Neutrophil (primary cell): ENCODE measurements at regions not wholly inside any gene's neighbourhood (a gene's known extent, or its start where the extent isn't known, plus 50 kb on each side); places are given as distances from the start of the nearest gene placed in this dataset.

Experiments used
- H3K27ac ChIP-seq: fragments of 200-600 bp; sonication (generic); 2 replicates; pipeline ENCODE4 v1.5.1; 2016; ENCODE audit warnings: mild to moderate bottlenecking, moderate library complexity
- H3K27me3 ChIP-seq: fragments of 200-600 bp; sonication (generic); 2 replicates; pipeline ENCODE4 v1.6.0; 2016; ENCODE audit warnings: mild to moderate bottlenecking
- H3K36me3 ChIP-seq: fragments of 200-600 bp; sonication (generic); 2 replicates; pipeline ENCODE4 v1.5.1; 2017
- H3K4me1 ChIP-seq, 2 experiments: fragments of 200-600 bp in 1 of 2; sonication (generic) in 1 of 2; 1 replicate in 1 of 2; 2 replicates in 1 of 2; pipeline versions ENCODE4 v1.5.1 to v1.6.1; 2013 to 2016; ENCODE audit warnings: low read depth in 1 of 2, low read length in 1 of 2, mild to moderate bottlenecking in 1 of 2, moderate library complexity in 1 of 2; ENCODE audit not compliant: control insufficient read depth in 1 of 2, insufficient read depth in 1 of 2
- H3K4me3 ChIP-seq, 2 experiments: fragments of 200-600 bp in 1 of 2; sonication (generic) in 1 of 2; 1 replicate in 1 of 2; 2 replicates in 1 of 2; pipeline ENCODE4 v1.5.1; 2013 to 2016; ENCODE audit warnings: low read depth in 1 of 2, low read length in 1 of 2, mild to moderate bottlenecking in 1 of 2, moderate library complexity in 1 of 2
- H3K9me3 ChIP-seq: fragments of 200-600 bp; sonication (generic); 2 replicates; pipeline ENCODE4 v1.5.1; 2016
- CTCF ChIP-seq: fragments of 200-600 bp; sonication (generic); IDR thresholded peaks from 2 replicates; pipeline ENCODE4 v1.5.1; 2016; ENCODE audit warnings: antibody characterized with exemption

- peaks cover 2 to 14% of the 10 kb centered on the region in 2 experiments for H3K4me1 ChIP-seq
- H3K9me3 ChIP-seq: no peaks in the 10 kb centered on the region
- H3K4me3 ChIP-seq: no peak overlapping the region
- no peak for TF ChIP-seq CTCF
- no peak overlapping the region for H3K27ac ChIP-seq
- peaks cover 100% of the 10 kb centered on the region for H3K27me3 ChIP-seq
- H3K36me3 ChIP-seq: no peaks in the 10 kb centered on the region
These were observed 79.3 kb upstream of the POLG start for GRCh38 chr15:89413877-89414276.

- TF ChIP-seq CTCF: no peak
- Histone ChIP-seq H3K27me3 (peaks cover 100% of the 10 kb centered on the region), H3K27ac (no peak overlapping the region), H3K4me1 (peaks cover 5 to 23% of the 10 kb centered on the region in 2 experiments), H3K36me3 (no peaks in the 10 kb centered on the region), H3K4me3 (no peak overlapping the region), H3K9me3 (no peaks in the 10 kb centered on the region)
These were observed 78.3 kb upstream of the POLG start for GRCh38 chr15:89412905-89413411.

- H3K27me3 ChIP-seq: peaks cover 100% of the 10 kb centered on the region
- no peaks in the 10 kb centered on the region for H3K36me3 ChIP-seq
- H3K27ac ChIP-seq: no peak overlapping the region
- peaks cover 10 to 42% of the 10 kb centered on the region in 2 experiments for H3K4me1 ChIP-seq
- no peak for TF ChIP-seq CTCF
- H3K9me3 ChIP-seq: no peaks in the 10 kb centered on the region
- H3K4me3 ChIP-seq: no peak overlapping the region
These were observed 75.4 kb upstream of the POLG start for GRCh38 chr15:89410039-89410435.

GRCh38 chr15:89409184-89410038 lies 74.8 kb upstream of the POLG start:
- Histone ChIP-seq H3K27ac (no peak overlapping the region), H3K9me3 (no peaks in the 10 kb centered on the region), H3K27me3 (peaks cover 100% of the 10 kb centered on the region), H3K4me1 (peaks cover 10 to 42% of the 10 kb centered on the region in 2 experiments), H3K4me3 (peak overlapping the region in 1 of 2 experiments; percentile 5), H3K36me3 (no peaks in the 10 kb centered on the region)
- TF ChIP-seq CTCF: no peak

- no peaks in the 10 kb centered on the region for H3K9me3 ChIP-seq
- H3K4me1 ChIP-seq: peaks cover 10 to 42% of the 10 kb centered on the region in 2 experiments
- peaks cover 100% of the 10 kb centered on the region for H3K27me3 ChIP-seq
- H3K4me3 ChIP-seq: peak overlapping the region in 1 of 2 experiments; percentile 5
- no peak overlapping the region for H3K27ac ChIP-seq
- H3K36me3 ChIP-seq: no peaks in the 10 kb centered on the region
- no peak for TF ChIP-seq CTCF
These were observed 74.0 kb upstream of the POLG start for GRCh38 chr15:89408372-89409183.
